Calu3 (cell line): ENCODE measurements at regions not wholly inside any gene's neighbourhood (a gene's known extent, or its start where the extent isn't known, plus 50 kb on each side); places are given as distances from the start of the nearest gene placed in this dataset.

ENCODE experiments used
- BruUV-seq: library from RNA; stranded (reverse); fragments of 400-500 nt; replicated peaks from 2 replicates; lab custom pipeline; 2021; lab: Mats Ljungman, UMichigan
- CTCF ChIA-PET: fragments of 300-600 bp; sonication (Branson Sonifier 250); formaldehyde crosslinking; loops from one replicate; lab custom pipeline; 2022; ENCODE audit warnings: antibody characterized with exemption; lab: Charles Lee
- DNase-seq: peaks from one replicate; pipeline ENCODE4 v3.0.0; 2022
- H3K27ac Mint-ChIP-seq: one replicate; pipeline ENCODE4 v1.8.0; 2022; ENCODE audit warnings: mixed read lengths; ENCODE audit not compliant: unreplicated experiment
- H3K27me3 Mint-ChIP-seq: one replicate; pipeline ENCODE4 v1.8.0; 2022; ENCODE audit warnings: mixed read lengths; ENCODE audit not compliant: unreplicated experiment
- H3K36me3 Mint-ChIP-seq: one replicate; pipeline ENCODE4 v1.8.0; 2022; ENCODE audit warnings: mild to moderate bottlenecking, moderate library complexity, mixed read lengths; ENCODE audit not compliant: insufficient read depth, unreplicated experiment
- H3K4me1 Mint-ChIP-seq: one replicate; pipeline ENCODE4 v1.8.0; 2022; ENCODE audit warnings: mild to moderate bottlenecking, low read depth, mixed read lengths; ENCODE audit not compliant: unreplicated experiment
- H3K4me3 Mint-ChIP-seq: one replicate; pipeline ENCODE4 v1.8.0; 2022; ENCODE audit warnings: mild to moderate bottlenecking, low read depth, moderate library complexity, mixed read lengths; ENCODE audit not compliant: unreplicated experiment
- H3K9me3 Mint-ChIP-seq: one replicate; pipeline ENCODE4 v1.8.0; 2022; ENCODE audit warnings: low read depth, mixed read lengths; ENCODE audit not compliant: unreplicated experiment
- intact Hi-C: fragments of 100-400 bp; cut with micrococcal nuclease; formaldehyde crosslinking; loops from one replicate; pipeline ENCODE4 v1.10.0; 2022; ENCODE audit not compliant: unreplicated experiment
- TF ChIP-seq, protein P1 (sequence below): fragments of 200-600 bp; IDR thresholded peaks from one replicate; pipeline ENCODE4 v1.8.0; 2022; ENCODE audit warnings: antibody characterized with exemption; ENCODE audit not compliant: unreplicated experiment

DNA sequence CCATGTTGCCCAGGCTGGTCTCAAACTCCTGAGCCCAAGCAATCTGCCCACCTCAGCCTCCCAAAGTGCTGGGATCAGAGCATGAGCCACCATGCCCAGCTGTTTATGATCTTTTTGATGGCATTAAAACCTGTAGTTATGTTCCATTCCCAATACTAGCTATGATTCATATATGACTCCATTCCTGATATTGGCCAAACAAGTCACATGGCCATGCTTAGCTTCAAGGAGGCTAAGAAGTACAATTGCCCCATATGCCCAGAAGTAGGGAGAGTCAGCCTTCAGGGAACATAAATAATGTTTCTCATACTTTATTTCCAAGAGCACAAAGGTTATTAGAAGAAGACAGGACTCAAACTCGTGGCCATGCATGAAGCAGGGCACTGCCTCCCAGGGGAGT lies 132.4 kb upstream of the RAB6C start:
- BruUV-seq: no TSS peak
- DNase-seq: no peak
- H3K27me3 Mint-ChIP-seq: no peaks in the 10 kb centered on the region
- H3K36me3 Mint-ChIP-seq: no peaks in the 10 kb centered on the region
- TF ChIP-seq, protein P1, sequence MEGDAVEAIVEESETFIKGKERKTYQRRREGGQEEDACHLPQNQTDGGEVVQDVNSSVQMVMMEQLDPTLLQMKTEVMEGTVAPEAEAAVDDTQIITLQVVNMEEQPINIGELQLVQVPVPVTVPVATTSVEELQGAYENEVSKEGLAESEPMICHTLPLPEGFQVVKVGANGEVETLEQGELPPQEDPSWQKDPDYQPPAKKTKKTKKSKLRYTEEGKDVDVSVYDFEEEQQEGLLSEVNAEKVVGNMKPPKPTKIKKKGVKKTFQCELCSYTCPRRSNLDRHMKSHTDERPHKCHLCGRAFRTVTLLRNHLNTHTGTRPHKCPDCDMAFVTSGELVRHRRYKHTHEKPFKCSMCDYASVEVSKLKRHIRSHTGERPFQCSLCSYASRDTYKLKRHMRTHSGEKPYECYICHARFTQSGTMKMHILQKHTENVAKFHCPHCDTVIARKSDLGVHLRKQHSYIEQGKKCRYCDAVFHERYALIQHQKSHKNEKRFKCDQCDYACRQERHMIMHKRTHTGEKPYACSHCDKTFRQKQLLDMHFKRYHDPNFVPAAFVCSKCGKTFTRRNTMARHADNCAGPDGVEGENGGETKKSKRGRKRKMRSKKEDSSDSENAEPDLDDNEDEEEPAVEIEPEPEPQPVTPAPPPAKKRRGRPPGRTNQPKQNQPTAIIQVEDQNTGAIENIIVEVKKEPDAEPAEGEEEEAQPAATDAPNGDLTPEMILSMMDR: no peak
- intact Hi-C loops: loop anchor here (5.0 kb wide), 1 partner anchor 1525 kb away; no protein-coding TSS in a partner anchor
- no peak overlapping the region for H3K27ac Mint-ChIP-seq
- no peak overlapping the region for H3K4me3 Mint-ChIP-seq
- H3K9me3 Mint-ChIP-seq: no peaks in the 10 kb centered on the region
- CTCF ChIA-PET: no interaction called here
- no peaks in the 10 kb centered on the region for H3K4me1 Mint-ChIP-seq

DNA sequence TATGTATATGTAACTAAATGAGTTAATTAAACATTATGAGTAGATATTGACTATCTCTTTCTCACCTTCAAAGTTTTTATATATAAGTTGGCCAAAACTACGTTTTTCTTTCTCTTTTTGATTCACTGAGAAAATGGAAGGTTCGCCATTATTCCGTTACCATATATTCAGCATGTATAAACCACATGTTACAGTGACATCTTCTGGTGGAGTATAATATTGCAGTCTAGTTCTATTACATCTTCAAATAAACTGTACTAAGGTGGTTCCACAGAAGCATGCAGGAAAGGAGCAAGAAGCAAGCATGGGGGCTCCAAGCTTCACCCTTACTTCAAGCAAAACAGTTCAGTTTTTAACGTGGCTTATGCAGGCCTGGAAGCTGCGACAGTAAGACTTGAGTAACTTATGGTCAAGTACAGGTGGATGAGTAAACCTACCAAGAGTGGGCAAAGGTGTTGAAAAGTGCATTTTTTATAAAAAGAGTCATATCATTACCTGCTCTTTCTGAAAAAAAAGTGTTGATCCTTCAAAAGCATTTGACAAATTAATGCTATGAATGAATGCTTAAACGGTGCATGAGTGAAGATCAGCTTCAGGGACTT lies 129.8 kb upstream of the RAB6C start:
- intact Hi-C loops: loop anchor here (5.0 kb wide), 1 partner anchor 1527 kb away; no protein-coding TSS in a partner anchor
- CTCF ChIA-PET: no interaction called here
- Mint-ChIP-seq H3K4me1 (no peaks in the 10 kb centered on the region), H3K27me3 (no peaks in the 10 kb centered on the region), H3K36me3 (no peaks in the 10 kb centered on the region), H3K9me3 (no peaks in the 10 kb centered on the region), H3K27ac (no peak overlapping the region), H3K4me3 (no peak overlapping the region)
- TF ChIP-seq, protein P1: peak; percentile 25
- DNase-seq: no peak
- BruUV-seq: no TSS peak

DNA sequence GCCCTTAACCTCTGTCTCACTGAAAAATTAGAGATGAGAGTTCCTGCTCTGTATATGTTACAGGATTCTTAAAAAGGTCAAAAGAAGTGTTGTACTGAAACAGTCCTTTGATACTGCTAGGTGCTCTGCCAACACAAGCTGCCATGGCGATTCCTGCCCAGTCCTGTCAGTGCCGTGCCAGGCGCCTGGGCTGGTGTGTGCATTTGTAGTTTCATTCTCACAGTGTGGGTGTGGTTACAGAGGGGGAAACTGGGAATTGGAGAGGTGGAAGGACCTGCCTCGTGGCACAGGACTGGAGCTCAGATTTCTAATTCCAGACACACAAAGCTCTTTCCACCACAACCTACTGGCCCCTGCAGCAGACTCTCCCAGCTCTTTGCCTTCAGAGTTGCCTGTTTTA lies 122.3 kb upstream of the RAB6C start:
- CTCF ChIA-PET: no interaction called here
- Mint-ChIP-seq H3K36me3 (no peaks in the 10 kb centered on the region), H3K9me3 (no peaks in the 10 kb centered on the region), H3K27me3 (no peaks in the 10 kb centered on the region), H3K27ac (no peak overlapping the region), H3K4me3 (no peak overlapping the region), H3K4me1 (no peaks in the 10 kb centered on the region)
- BruUV-seq: no TSS peak
- DNase-seq: no peak
- TF ChIP-seq, protein P1: no peak
- intact Hi-C loops: no loop called here

DNA sequence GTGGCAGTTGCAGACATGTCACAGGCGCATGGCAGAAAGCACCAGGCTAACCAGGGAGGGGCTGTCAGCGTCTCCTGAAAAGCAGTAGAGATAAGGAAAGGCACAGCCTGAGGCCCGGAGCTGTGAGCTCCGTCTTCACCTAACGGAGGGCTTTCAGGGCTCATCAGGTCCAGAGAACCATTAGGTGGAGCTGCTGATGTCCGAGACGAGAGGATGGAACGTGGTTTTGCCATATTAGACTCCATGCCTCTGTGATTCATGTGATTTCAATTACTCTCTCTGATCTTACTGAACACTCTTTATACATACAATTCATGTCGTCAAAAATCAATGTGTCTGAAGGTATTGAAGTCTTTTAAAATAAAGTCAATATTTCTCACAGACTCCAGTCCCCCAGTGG lies 120.3 kb upstream of the RAB6C start:
- no peak for DNase-seq
- intact Hi-C loops: no loop called here
- TF ChIP-seq, protein P1: no peak
- Mint-ChIP-seq H3K27me3 (no peaks in the 10 kb centered on the region), H3K4me1 (no peaks in the 10 kb centered on the region), H3K36me3 (no peaks in the 10 kb centered on the region), H3K9me3 (no peaks in the 10 kb centered on the region), H3K27ac (no peak overlapping the region), H3K4me3 (no peak overlapping the region)
- CTCF ChIA-PET: no interaction called here
- no TSS peak for BruUV-seq
